ENCODE measurements at regions not wholly inside any gene's neighbourhood (a gene's known extent, or its start where the extent isn't known, plus 50 kb on each side); places are given as distances from the start of the nearest gene placed in this dataset.

DNA sequence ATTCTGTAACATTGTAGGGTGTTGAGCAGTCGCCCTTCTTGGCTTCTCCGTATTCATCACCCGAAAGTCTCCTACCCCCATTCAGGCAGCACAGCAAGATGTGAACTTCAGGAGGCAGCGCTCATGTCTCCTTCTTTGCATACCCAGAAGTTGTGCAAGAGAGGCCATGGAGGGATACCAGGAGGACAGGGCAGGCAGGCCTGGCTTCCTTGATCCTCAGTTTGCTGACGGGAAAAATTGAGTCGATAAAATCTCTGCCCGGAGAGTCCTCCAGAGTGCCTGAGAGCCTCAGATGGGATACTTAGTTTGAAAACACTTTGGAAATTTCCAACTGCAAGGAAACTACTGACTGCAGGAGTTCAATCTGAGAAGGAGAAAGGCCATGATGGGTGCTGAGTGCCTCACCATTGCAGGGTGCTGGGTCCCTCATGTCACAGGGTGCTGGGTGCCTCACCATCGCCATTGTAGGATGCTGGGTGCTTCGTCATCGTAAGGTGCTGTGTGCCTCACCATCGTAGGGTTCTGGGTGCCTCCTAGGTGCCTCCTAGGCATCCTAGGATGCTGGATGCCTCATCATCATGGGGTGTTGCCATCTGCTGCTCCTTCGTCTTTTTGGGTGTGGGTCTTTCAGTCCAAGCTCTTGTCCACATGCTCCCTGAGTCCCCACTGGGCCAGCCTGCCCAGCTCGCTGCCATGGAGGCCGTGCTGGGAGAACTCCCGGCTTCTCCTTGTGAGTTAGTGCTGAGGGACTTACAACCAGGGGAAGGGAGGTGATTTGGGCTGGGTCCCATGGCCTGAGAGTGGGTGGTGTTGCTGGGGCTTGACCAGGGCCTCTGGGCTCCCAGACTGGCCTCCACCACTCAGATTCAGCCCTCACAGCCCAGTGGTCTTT, 162.4 kb downstream of the DDX1 start:
- Histone ChIP-seq H3K9ac (no peak overlapping the region), H3K36me3 (ENCODE audit: insufficient read depth) (no peaks in the 10 kb centered on the region), H3K4me2 (no peak overlapping the region), H3K79me2 (ENCODE audit: insufficient read depth, low read depth) (no peaks in the 10 kb centered on the region), H4K20me1 (ENCODE audit: insufficient read depth) (no peaks in the 10 kb centered on the region), H3K27ac (no peak overlapping the region), H3K27me3 (ENCODE audit: insufficient read depth, low read depth) (no peaks in the 10 kb centered on the region), H2AFZ (ENCODE audit: low read depth) (no peak overlapping the region), H3K4me1 (ENCODE audit: low read depth, poor library complexity, severe bottlenecking) (no peaks in the 10 kb centered on the region), H3K4me3 (IDR thresholded peaks at IDR 0.05; ENCODE audit: insufficient read depth, low read depth, low read length) (no peak overlapping the region)
- TF ChIP-seq, protein P1, sequence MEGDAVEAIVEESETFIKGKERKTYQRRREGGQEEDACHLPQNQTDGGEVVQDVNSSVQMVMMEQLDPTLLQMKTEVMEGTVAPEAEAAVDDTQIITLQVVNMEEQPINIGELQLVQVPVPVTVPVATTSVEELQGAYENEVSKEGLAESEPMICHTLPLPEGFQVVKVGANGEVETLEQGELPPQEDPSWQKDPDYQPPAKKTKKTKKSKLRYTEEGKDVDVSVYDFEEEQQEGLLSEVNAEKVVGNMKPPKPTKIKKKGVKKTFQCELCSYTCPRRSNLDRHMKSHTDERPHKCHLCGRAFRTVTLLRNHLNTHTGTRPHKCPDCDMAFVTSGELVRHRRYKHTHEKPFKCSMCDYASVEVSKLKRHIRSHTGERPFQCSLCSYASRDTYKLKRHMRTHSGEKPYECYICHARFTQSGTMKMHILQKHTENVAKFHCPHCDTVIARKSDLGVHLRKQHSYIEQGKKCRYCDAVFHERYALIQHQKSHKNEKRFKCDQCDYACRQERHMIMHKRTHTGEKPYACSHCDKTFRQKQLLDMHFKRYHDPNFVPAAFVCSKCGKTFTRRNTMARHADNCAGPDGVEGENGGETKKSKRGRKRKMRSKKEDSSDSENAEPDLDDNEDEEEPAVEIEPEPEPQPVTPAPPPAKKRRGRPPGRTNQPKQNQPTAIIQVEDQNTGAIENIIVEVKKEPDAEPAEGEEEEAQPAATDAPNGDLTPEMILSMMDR (conservative IDR thresholded peaks at IDR 0.05; ENCODE audit: low read depth, low read length) = no peak

DNA sequence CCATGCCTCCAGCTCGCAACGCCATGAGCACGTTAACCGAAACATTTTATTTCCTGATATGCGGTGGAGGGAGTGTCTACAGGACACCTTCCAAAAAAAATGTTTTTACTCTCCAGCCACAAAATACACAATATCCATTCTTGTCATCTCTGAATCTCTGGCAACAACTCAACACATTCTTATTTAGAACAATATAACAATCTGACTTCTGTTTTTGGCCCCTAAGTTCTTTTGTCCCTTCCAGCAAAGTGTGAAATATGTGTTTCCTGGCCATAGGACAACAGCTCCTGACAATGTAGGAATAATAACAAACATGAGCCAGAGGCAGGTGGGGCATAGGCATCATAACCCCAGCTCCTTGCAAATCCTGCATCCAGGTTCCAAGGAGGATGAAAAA, 163.0 kb downstream of the DDX1 start:
- Histone ChIP-seq H3K9ac (no peak overlapping the region), H3K27me3 (ENCODE audit: insufficient read depth, low read depth) (no peaks in the 10 kb centered on the region), H3K36me3 (ENCODE audit: insufficient read depth) (no peaks in the 10 kb centered on the region), H3K27ac (no peak overlapping the region), H4K20me1 (ENCODE audit: insufficient read depth) (no peaks in the 10 kb centered on the region), H3K79me2 (ENCODE audit: insufficient read depth, low read depth) (no peaks in the 10 kb centered on the region), H2AFZ (ENCODE audit: low read depth) (no peak overlapping the region), H3K4me3 (IDR thresholded peaks at IDR 0.05; ENCODE audit: insufficient read depth, low read depth, low read length) (no peak overlapping the region), H3K4me1 (ENCODE audit: low read depth, poor library complexity, severe bottlenecking) (no peaks in the 10 kb centered on the region), H3K4me2 (no peak overlapping the region)
- TF ChIP-seq, protein P1 (conservative IDR thresholded peaks at IDR 0.05; ENCODE audit: low read depth, low read length) = no peak

DNA sequence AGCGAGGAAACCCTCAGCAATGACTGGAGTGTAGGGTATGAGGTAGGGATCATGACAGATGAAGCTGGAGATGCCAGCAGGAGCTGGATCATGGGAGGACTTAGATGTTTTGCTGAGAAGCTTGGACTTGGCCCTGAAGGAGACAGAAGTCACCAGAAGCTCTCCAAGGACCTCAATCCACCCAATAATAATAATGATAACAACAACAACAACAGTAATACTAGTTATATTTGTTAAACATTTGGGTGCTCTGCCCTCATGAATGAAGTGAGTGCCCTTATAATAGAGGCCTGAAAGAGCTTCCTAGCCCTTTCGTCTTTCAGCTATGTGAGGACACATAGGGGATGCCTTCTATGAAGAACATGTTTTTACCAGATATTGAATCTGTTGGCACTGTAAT, 163.9 kb downstream of the DDX1 start:
- H4K20me1 ChIP-seq (ENCODE audit: insufficient read depth) = no peaks in the 10 kb centered on the region
- no peak overlapping the region for H3K4me2 ChIP-seq
- no peak overlapping the region for H3K4me3 ChIP-seq (IDR thresholded peaks at IDR 0.05; ENCODE audit: insufficient read depth, low read depth, low read length)
- H3K36me3 ChIP-seq (ENCODE audit: insufficient read depth) = no peaks in the 10 kb centered on the region
- TF ChIP-seq, protein P1 (conservative IDR thresholded peaks at IDR 0.05; ENCODE audit: low read depth, low read length) = no peak
- H3K27ac ChIP-seq = no peak overlapping the region
- no peaks in the 10 kb centered on the region for H3K27me3 ChIP-seq (ENCODE audit: insufficient read depth, low read depth)
- H3K4me1 ChIP-seq (ENCODE audit: low read depth, poor library complexity, severe bottlenecking) = no peaks in the 10 kb centered on the region
- no peak overlapping the region for H3K9ac ChIP-seq
- H2AFZ ChIP-seq (ENCODE audit: low read depth) = no peak overlapping the region
- no peaks in the 10 kb centered on the region for H3K79me2 ChIP-seq (ENCODE audit: insufficient read depth, low read depth)

DNA sequence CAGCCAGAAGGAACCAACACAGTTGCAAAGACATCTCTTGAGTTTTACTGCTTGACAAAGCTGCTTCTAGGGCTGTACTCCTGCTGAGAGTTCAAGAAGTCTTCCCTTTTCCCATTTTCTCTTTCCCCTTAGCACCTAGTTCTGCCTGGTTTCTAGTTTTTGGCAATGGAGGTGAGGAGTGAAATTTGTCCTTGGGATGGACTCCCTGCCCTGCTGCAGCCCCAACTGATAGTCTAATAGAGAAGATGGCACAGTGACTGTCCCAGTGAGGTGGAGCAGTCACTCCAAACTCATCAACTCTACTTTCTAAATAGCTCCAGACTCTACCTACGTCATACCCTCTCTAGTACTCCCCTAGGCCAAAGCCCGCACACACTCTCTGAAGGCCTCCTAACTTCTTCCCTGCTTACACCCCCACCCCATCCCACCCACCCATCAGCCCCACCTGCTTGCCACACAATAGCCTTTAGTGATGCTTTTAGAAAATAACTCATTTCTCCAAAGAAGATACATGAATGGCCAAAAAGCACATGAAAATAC, 164.4 kb downstream of the DDX1 start:
- Histone ChIP-seq H3K36me3 (ENCODE audit: insufficient read depth) (no peaks in the 10 kb centered on the region), H3K4me1 (ENCODE audit: low read depth, poor library complexity, severe bottlenecking) (no peaks in the 10 kb centered on the region), H3K79me2 (ENCODE audit: insufficient read depth, low read depth) (no peaks in the 10 kb centered on the region), H3K4me2 (no peak overlapping the region), H4K20me1 (ENCODE audit: insufficient read depth) (no peaks in the 10 kb centered on the region), H3K4me3 (IDR thresholded peaks at IDR 0.05; ENCODE audit: insufficient read depth, low read depth, low read length) (no peak overlapping the region), H2AFZ (ENCODE audit: low read depth) (no peak overlapping the region), H3K27me3 (ENCODE audit: insufficient read depth, low read depth) (no peaks in the 10 kb centered on the region), H3K9ac (no peak overlapping the region), H3K27ac (no peak overlapping the region)
- TF ChIP-seq, protein P1 (conservative IDR thresholded peaks at IDR 0.05; ENCODE audit: low read depth, low read length) = no peak

All from KMS-11 (cell line).